Endothelial cell of umbilical vein (primary cell): ENCODE measurements at regions not wholly inside any gene's neighbourhood (a gene's known extent, or its start where the extent isn't known, plus 50 kb on each side); places are given as distances from the start of the nearest gene placed in this dataset.

ENCODE experiments used
- BruUV-seq: library from RNA; stranded (reverse); fragments of 400-500 nt; replicated peaks from 2 replicates; lab custom pipeline; 2021; lab: Mats Ljungman, UMichigan
- CTCF ChIA-PET: fragments of 300-600, 350-600 bp; sonication (Branson Sonifier 250); formaldehyde crosslinking; loops from one replicate; lab custom pipeline; 2021; ENCODE audit warnings: antibody characterized with exemption, inconsistent platforms; lab: Charles Lee
- POLR2A ChIA-PET: fragments of 300-600, 350-600 bp; sonication (Branson Sonifier 250); formaldehyde crosslinking; loops from one replicate; lab custom pipeline; 2021; ENCODE audit warnings: antibody characterized with exemption, inconsistent platforms; lab: Charles Lee
- DNase-seq: peaks from one replicate; pipeline ENCODE4 v3.0.0-alpha.2; 2011; ENCODE audit warnings: low read depth, low spot score
- FAIRE-seq: peaks from 2 replicates; lab custom pipeline; 2011; peaks lifted over from hg19 to GRCh38; lab: Jason Lieb, UNC
- H2AFZ ChIP-seq: 2 replicates; pipeline ENCODE4 v1.6.0; 2012; ENCODE audit warnings: low read depth, low read length, control low read depth, inconsistent platforms
- H3K27ac ChIP-seq: 2 replicates; pipeline ENCODE4 v1.5.1; 2011; ENCODE audit warnings: low read depth, mild to moderate bottlenecking, control low read depth, low read length, moderate library complexity; ENCODE audit not compliant: insufficient read depth
- H3K27me3 ChIP-seq, 2 experiments: 2 replicates each; pipeline versions ENCODE4 v1.6.0 to v1.6.1; 2011; ENCODE audit warnings: low read length in 2 of 2, mixed read lengths in 1 of 2; ENCODE audit not compliant: control insufficient read depth in 2 of 2, insufficient read depth in 2 of 2
- H3K36me3 ChIP-seq, 2 experiments: 2 replicates in 1 of 2; 3 replicates in 1 of 2; pipeline ENCODE4 v1.5.1; 2011; ENCODE audit warnings: low read length in 2 of 2, mild to moderate bottlenecking in 1 of 2, moderate library complexity in 1 of 2; ENCODE audit not compliant: control insufficient read depth in 2 of 2, insufficient read depth in 2 of 2; ENCODE audit errors: extremely low read depth in 1 of 2
- H3K4me1 ChIP-seq: 3 replicates; pipeline ENCODE4 v1.5.1; 2011; ENCODE audit warnings: mild to moderate bottlenecking, low read length; ENCODE audit not compliant: control insufficient read depth, insufficient read depth; ENCODE audit errors: extremely low read depth
- H3K4me2 ChIP-seq: 2 replicates; pipeline ENCODE4 v1.6.1; 2011; ENCODE audit warnings: low read length, control low read depth, mixed read lengths; ENCODE audit not compliant: insufficient read depth
- H3K4me3 ChIP-seq, 3 experiments: fragments of 200-600 bp in 1 of 3; sonication (generic), shearing (Covaris generic) in 1 of 3; replicated peaks in 1 of 3; 2 replicates each; pipeline ENCODE4 v1.5.1; 2011 to 2016; ENCODE audit warnings: control low read depth in 3 of 3, low read length in 3 of 3, mild to moderate bottlenecking in 2 of 3, inconsistent platforms in 1 of 3, low read depth in 1 of 3, moderate library complexity in 1 of 3; ENCODE audit not compliant: insufficient read depth in 1 of 3
- H3K79me2 ChIP-seq: 2 replicates; pipeline ENCODE4 v1.6.0; 2012; ENCODE audit warnings: low read length, inconsistent platforms; ENCODE audit not compliant: control insufficient read depth, insufficient read depth
- H3K9ac ChIP-seq: replicated peaks from 2 replicates; pipeline ENCODE3; 2011; ENCODE audit warnings: low read length, control low read depth; ENCODE audit not compliant: insufficient read depth; ENCODE audit errors: extremely low read depth
- H3K9me1 ChIP-seq: replicated peaks from 3 replicates; pipeline ENCODE4 v1.6.0; 2011; ENCODE audit warnings: mild to moderate bottlenecking, low read length; ENCODE audit not compliant: control insufficient read depth, insufficient read depth; ENCODE audit errors: extremely low read depth
- H3K9me3 ChIP-seq: replicated peaks from 2 replicates; pipeline ENCODE4 v1.5.1; 2012; ENCODE audit warnings: low read length, inconsistent platforms; ENCODE audit not compliant: control insufficient read depth, insufficient read depth
- H4K20me1 ChIP-seq: replicated peaks from 2 replicates; pipeline ENCODE3; 2011; ENCODE audit warnings: mild to moderate bottlenecking, low read length; ENCODE audit not compliant: control insufficient read depth, insufficient read depth; ENCODE audit errors: extremely low read depth
- EZH2 ChIP-seq: IDR thresholded peaks from 2 replicates; pipeline ENCODE4 v1.6.1; 2012; ENCODE audit warnings: borderline replicate concordance, low read depth, mild to moderate bottlenecking, moderate library complexity, low read length, inconsistent platforms; ENCODE audit not compliant: severe bottlenecking
- FOS ChIP-seq: IDR thresholded peaks from 2 replicates; pipeline ENCODE4 v1.6.1; 2011; ENCODE audit warnings: mild to moderate bottlenecking, low read length, moderate library complexity, borderline replicate concordance; ENCODE audit not compliant: insufficient read depth
- GATA2 ChIP-seq: IDR thresholded peaks from 2 replicates; pipeline ENCODE4 v1.7.0; 2011; ENCODE audit warnings: low read depth, mild to moderate bottlenecking, moderate library complexity, mixed read lengths, low read length; ENCODE audit not compliant: insufficient read length, insufficient read depth
- JUN ChIP-seq: IDR thresholded peaks from 2 replicates; pipeline ENCODE4 v1.6.1; 2011; ENCODE audit warnings: borderline replicate concordance, low read depth; ENCODE audit not compliant: insufficient read length, insufficient read depth
- MYC ChIP-seq: IDR thresholded peaks from one replicate; pipeline ENCODE4 v1.6.1; 2011; ENCODE audit warnings: mild to moderate bottlenecking, low read depth, low read length
- POLR2A ChIP-seq: IDR thresholded peaks from 2 replicates; pipeline ENCODE4 v1.6.1; 2012; ENCODE audit warnings: low read depth, mild to moderate bottlenecking, control low read depth, low read length
- POLR2AphosphoS5 ChIP-seq: IDR thresholded peaks from 2 replicates; pipeline ENCODE4 v1.6.1; 2012; ENCODE audit warnings: low read depth, mild to moderate bottlenecking, control low read depth, low read length, moderate library complexity; ENCODE audit not compliant: insufficient read depth
- dilution Hi-C: fragments of 300-500 bp; cut with MboI; formaldehyde crosslinking; loops from one replicate; pipeline ENCODE4 v1.15.0; 2019; ENCODE audit warnings: low sequenced_read_pairs; ENCODE audit not compliant: extremely low pct_ligation_motif_present
- intact Hi-C: fragments of 100-400 bp; cut with micrococcal nuclease; formaldehyde crosslinking; loops from one replicate; pipeline ENCODE4 v1.10.0; 2022
- TF ChIP-seq, protein P1 (sequence below): IDR thresholded peaks from 2 replicates; pipeline ENCODE4 v1.6.1; 2011; ENCODE audit not compliant: insufficient read depth, insufficient read length
- TF ChIP-seq, protein P2 (sequence below), 2 donors: IDR thresholded peaks; 1 replicate in 1 of 2; 2 replicates in 1 of 2; pipeline ENCODE4 v1.5.1; 2011; ENCODE audit warnings: low read length in 2 of 2, mild to moderate bottlenecking in 2 of 2, moderate library complexity in 2 of 2, control low read depth in 1 of 2, inconsistent platforms in 1 of 2, low read depth in 1 of 2; ENCODE audit not compliant: insufficient read depth in 1 of 2; ENCODE audit errors: extremely low read depth in 1 of 2

DNA sequence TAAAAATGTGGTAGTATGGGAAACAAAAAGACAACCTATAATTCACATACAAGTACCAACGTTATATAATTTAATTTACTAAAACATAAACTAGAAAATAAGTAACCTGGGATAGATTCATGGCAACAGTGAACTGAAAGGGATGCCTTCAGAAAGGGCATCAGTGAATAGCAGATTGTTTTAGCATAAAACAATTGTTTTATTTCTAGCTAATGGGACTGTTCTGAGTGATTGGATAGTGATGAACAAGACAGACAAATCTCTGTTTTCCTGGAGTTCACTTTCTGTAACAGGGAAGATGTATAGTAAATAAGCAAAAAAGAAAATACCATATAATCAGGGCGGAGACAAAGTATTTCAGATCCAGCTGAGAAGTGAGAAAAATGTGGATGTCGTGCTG is 379.1 kb upstream of the SPOCK3 start:
- Histone ChIP-seq H3K36me3 (no peaks in the 10 kb centered on the region), H3K4me3 (no peak overlapping the region), H4K20me1 (no peaks in the 10 kb centered on the region), H3K9me1 (no peaks in the 10 kb centered on the region), H3K9ac (no peak overlapping the region), H2AFZ (no peak overlapping the region), H3K4me2 (no peak overlapping the region), H3K27me3 (no peaks in the 10 kb centered on the region), H3K27ac (no peak overlapping the region), H3K79me2 (no peaks in the 10 kb centered on the region), H3K4me1 (no peaks in the 10 kb centered on the region), H3K9me3 (no peaks in the 10 kb centered on the region)
- POLR2A ChIA-PET, result no interaction called here
- FAIRE-seq, result no peak
- dilution Hi-C loops (no loop called here), intact Hi-C loops (no loop called here)
- no TSS peak for BruUV-seq
- CTCF ChIA-PET, result interaction anchor here (0.8 kb wide), 1 partner anchor 10 kb away, joined by 3 read pairs; no protein-coding TSS in a partner anchor
- no peak for DNase-seq
- TF ChIP-seq POLR2AphosphoS5 (no peak), GATA2 (no peak)

DNA sequence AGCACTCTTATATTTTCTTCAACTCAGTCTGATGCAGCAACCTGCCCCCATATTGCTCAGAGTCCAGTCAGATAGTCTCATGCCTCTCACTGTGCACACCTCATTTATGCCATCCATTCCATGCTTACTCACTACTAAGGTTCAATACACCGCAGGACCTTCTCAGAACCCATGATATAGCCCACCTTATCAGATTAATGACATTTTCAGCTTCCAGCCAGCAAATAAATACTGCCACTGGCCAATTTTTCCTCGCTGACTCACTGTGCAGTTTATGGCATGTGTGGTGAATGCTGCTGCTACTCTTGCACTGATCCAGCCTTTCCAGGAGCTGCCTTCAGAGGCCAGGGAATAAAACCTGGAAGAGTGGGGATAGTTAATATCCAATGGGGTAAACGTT is 380.6 kb upstream of the SPOCK3 start:
- H3K36me3 ChIP-seq, result no peaks in the 10 kb centered on the region
- intact Hi-C loops, result no loop called here
- dilution Hi-C loops, result no loop called here
- no peaks in the 10 kb centered on the region for H3K79me2 ChIP-seq
- ChIA-PET POLR2A (no interaction called here), CTCF (interaction anchor here (0.7 kb wide), 1 partner anchor 11 kb away, joined by 3 read pairs; no protein-coding TSS in a partner anchor)
- H2AFZ ChIP-seq, result no peak overlapping the region
- TF ChIP-seq GATA2, result no peak
- TF ChIP-seq FOS, result no peak
- TF ChIP-seq, protein P1, sequence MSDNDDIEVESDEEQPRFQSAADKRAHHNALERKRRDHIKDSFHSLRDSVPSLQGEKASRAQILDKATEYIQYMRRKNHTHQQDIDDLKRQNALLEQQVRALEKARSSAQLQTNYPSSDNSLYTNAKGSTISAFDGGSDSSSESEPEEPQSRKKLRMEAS, result no peak
- TF ChIP-seq, protein P2, sequence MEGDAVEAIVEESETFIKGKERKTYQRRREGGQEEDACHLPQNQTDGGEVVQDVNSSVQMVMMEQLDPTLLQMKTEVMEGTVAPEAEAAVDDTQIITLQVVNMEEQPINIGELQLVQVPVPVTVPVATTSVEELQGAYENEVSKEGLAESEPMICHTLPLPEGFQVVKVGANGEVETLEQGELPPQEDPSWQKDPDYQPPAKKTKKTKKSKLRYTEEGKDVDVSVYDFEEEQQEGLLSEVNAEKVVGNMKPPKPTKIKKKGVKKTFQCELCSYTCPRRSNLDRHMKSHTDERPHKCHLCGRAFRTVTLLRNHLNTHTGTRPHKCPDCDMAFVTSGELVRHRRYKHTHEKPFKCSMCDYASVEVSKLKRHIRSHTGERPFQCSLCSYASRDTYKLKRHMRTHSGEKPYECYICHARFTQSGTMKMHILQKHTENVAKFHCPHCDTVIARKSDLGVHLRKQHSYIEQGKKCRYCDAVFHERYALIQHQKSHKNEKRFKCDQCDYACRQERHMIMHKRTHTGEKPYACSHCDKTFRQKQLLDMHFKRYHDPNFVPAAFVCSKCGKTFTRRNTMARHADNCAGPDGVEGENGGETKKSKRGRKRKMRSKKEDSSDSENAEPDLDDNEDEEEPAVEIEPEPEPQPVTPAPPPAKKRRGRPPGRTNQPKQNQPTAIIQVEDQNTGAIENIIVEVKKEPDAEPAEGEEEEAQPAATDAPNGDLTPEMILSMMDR (IDR thresholded peaks at IDR 0.05; ENCODE audit: extremely low read depth in 1 of 2, insufficient read depth in 1 of 2, low read depth in 1 of 2, low read length in 2 of 2), result no peak
- no peak for TF ChIP-seq POLR2AphosphoS5
- no peak for TF ChIP-seq EZH2
- no peak for TF ChIP-seq JUN
- TF ChIP-seq POLR2A, result no peak
- TF ChIP-seq MYC, result no peak
- no peak overlapping the region for H3K4me2 ChIP-seq
- H3K9me3 ChIP-seq, result no peaks in the 10 kb centered on the region
- no peak overlapping the region for H3K4me3 ChIP-seq
- no peak overlapping the region for H3K27ac ChIP-seq
- H3K9ac ChIP-seq, result no peak overlapping the region
- FAIRE-seq (no peak), DNase-seq (no peak)
- no peaks in the 10 kb centered on the region for H4K20me1 ChIP-seq
- H3K4me1 ChIP-seq, result no peaks in the 10 kb centered on the region
- BruUV-seq, result no TSS peak
- H3K9me1 ChIP-seq, result no peaks in the 10 kb centered on the region
- no peaks in the 10 kb centered on the region for H3K27me3 ChIP-seq
